HG03060 (cell line): ENCODE measurements at regions not wholly inside any gene's neighbourhood (a gene's known extent, or its start where the extent isn't known, plus 50 kb on each side); places are given as distances from the start of the nearest gene placed in this dataset.

Experiments
- ATAC-seq: cut with Tn5 transposase; IDR thresholded peaks from one replicate; pipeline ENCODE4 v1.9.1; 2021; ENCODE audit warnings: low read depth, moderate number of reproducible peaks; ENCODE audit not compliant: unreplicated experiment

GRCh38 chr12:126895951-126896913, 1370.7 kb upstream of the TMEM132C start:
- ATAC-seq: no peak

- no peak for ATAC-seq
Measured at GRCh38 chr12:126897102-126897501, 1369.9 kb upstream of the TMEM132C start.

GRCh38 chr12:126897778-126898177, 1369.2 kb upstream of the TMEM132C start:
- no peak for ATAC-seq

- no peak for ATAC-seq
Measured at GRCh38 chr12:126898562-126898961, 1368.4 kb upstream of the TMEM132C start.

GRCh38 chr12:126899926-126900792, 1366.8 kb upstream of the TMEM132C start:
- ATAC-seq: no peak

GRCh38 chr12:126903027-126903876, 1363.7 kb upstream of the TMEM132C start:
- no peak for ATAC-seq

- no peak for ATAC-seq
Measured at GRCh38 chr12:126905752-126906151, 1361.2 kb upstream of the TMEM132C start.

- no peak for ATAC-seq
Measured at GRCh38 chr12:126907900-126908764, 1358.8 kb upstream of the TMEM132C start.

GRCh38 chr12:126908765-126909142, 1358.2 kb upstream of the TMEM132C start:
- ATAC-seq: no peak

GRCh38 chr12:126910570-126910969, 1356.4 kb upstream of the TMEM132C start:
- no peak for ATAC-seq

GRCh38 chr12:126912111-126912510, 1354.9 kb upstream of the TMEM132C start:
- no peak for ATAC-seq

GRCh38 chr12:126914170-126914793, 1352.7 kb upstream of the TMEM132C start:
- ATAC-seq: no peak

GRCh38 chr12:126915309-126915708, 1351.7 kb upstream of the TMEM132C start:
- ATAC-seq: no peak

- ATAC-seq: no peak
Measured at GRCh38 chr12:126926023-126926594, 1340.9 kb upstream of the TMEM132C start.

- ATAC-seq: no peak
Measured at GRCh38 chr12:126930234-126930633, 1336.7 kb upstream of the TMEM132C start.

- no peak for ATAC-seq
Measured at GRCh38 chr12:126932156-126932555, 1334.8 kb upstream of the TMEM132C start.

GRCh38 chr12:126935435-126935834, 1331.5 kb upstream of the TMEM132C start:
- no peak for ATAC-seq

GRCh38 chr12:126936181-126936851, 1330.7 kb upstream of the TMEM132C start:
- ATAC-seq: no peak
